ENCODE measurements at regions not wholly inside any gene's neighbourhood (a gene's known extent, or its start where the extent isn't known, plus 50 kb on each side); places are given as distances from the start of the nearest gene placed in this dataset.

- no peak for TF ChIP-seq POLR2A (IDR thresholded peaks at IDR 0.05; ENCODE audit: low read depth)
- no peak for TF ChIP-seq CTCF (IDR thresholded peaks at IDR 0.05)
- TF ChIP-seq EP300 (IDR thresholded peaks at IDR 0.05), result no peak
These were observed 73.5 kb upstream of the THY1 start for GRCh38 chr11:119496469-119496868.
